Upper lobe of right lung (tissue), 1 donor: ENCODE measurements at regions not wholly inside any gene's neighbourhood (a gene's known extent, or its start where the extent isn't known, plus 50 kb on each side); places are given as distances from the start of the nearest gene placed in this dataset.

Experiments used
- ATAC-seq: fragments of 200-7000 bp; cut with Tn5 transposase; one replicate; pipeline ENCODE4 v1.9.1; 2020; ENCODE audit warnings: mild to moderate bottlenecking, moderate library complexity
- DNase-seq: peaks from one replicate; pipeline ENCODE4 v3.0.0-alpha.2; 2020
- H3K27ac ChIP-seq: fragments of 200-600 bp; one replicate; pipeline ENCODE4 v1.8.0; 2022
- H3K27me3 ChIP-seq: fragments of 200-600 bp; one replicate; pipeline ENCODE4 v1.8.0; 2022; ENCODE audit warnings: mild to moderate bottlenecking
- H3K36me3 ChIP-seq: fragments of 200-600 bp; one replicate; pipeline ENCODE4 v1.8.0; 2022
- H3K4me1 ChIP-seq: fragments of 200-600 bp; one replicate; pipeline ENCODE4 v1.8.0; 2022
- H3K4me3 ChIP-seq: fragments of 200-600 bp; one replicate; pipeline ENCODE4 v1.8.0; 2022; ENCODE audit warnings: mild to moderate bottlenecking
- H3K9me3 ChIP-seq: fragments of 200-600 bp; one replicate; pipeline ENCODE4 v1.8.0; 2022
- intact Hi-C: fragments of 100-400 bp; cut with DNase I; formaldehyde crosslinking; loops from one replicate; pipeline ENCODE4 v1.11.0; 2022
- TF ChIP-seq, protein P1 (sequence below): fragments of 200-600 bp; IDR thresholded peaks from one replicate; pipeline ENCODE4 v1.8.0; 2022; ENCODE audit warnings: antibody characterized with exemption
- donor health status: DM: no; HTN: yes; CAD: no; lungs with severe emphysema.

GRCh38 chr2:171249689-171250088, 89.0 kb upstream of the TLK1 start:
- TF ChIP-seq, protein P1, sequence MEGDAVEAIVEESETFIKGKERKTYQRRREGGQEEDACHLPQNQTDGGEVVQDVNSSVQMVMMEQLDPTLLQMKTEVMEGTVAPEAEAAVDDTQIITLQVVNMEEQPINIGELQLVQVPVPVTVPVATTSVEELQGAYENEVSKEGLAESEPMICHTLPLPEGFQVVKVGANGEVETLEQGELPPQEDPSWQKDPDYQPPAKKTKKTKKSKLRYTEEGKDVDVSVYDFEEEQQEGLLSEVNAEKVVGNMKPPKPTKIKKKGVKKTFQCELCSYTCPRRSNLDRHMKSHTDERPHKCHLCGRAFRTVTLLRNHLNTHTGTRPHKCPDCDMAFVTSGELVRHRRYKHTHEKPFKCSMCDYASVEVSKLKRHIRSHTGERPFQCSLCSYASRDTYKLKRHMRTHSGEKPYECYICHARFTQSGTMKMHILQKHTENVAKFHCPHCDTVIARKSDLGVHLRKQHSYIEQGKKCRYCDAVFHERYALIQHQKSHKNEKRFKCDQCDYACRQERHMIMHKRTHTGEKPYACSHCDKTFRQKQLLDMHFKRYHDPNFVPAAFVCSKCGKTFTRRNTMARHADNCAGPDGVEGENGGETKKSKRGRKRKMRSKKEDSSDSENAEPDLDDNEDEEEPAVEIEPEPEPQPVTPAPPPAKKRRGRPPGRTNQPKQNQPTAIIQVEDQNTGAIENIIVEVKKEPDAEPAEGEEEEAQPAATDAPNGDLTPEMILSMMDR: no peak
- H3K27ac ChIP-seq: no peak overlapping the region
- no peak overlapping the region for H3K4me3 ChIP-seq
- peaks cover 3% of the 10 kb centered on the region for H3K4me1 ChIP-seq
- ATAC-seq (no peak), DNase-seq (no peak)
- H3K9me3 ChIP-seq: peaks cover 6% of the 10 kb centered on the region
- H3K27me3 ChIP-seq: no peaks in the 10 kb centered on the region
- H3K36me3 ChIP-seq: no peaks in the 10 kb centered on the region
- intact Hi-C loops: no loop called here

DNA sequence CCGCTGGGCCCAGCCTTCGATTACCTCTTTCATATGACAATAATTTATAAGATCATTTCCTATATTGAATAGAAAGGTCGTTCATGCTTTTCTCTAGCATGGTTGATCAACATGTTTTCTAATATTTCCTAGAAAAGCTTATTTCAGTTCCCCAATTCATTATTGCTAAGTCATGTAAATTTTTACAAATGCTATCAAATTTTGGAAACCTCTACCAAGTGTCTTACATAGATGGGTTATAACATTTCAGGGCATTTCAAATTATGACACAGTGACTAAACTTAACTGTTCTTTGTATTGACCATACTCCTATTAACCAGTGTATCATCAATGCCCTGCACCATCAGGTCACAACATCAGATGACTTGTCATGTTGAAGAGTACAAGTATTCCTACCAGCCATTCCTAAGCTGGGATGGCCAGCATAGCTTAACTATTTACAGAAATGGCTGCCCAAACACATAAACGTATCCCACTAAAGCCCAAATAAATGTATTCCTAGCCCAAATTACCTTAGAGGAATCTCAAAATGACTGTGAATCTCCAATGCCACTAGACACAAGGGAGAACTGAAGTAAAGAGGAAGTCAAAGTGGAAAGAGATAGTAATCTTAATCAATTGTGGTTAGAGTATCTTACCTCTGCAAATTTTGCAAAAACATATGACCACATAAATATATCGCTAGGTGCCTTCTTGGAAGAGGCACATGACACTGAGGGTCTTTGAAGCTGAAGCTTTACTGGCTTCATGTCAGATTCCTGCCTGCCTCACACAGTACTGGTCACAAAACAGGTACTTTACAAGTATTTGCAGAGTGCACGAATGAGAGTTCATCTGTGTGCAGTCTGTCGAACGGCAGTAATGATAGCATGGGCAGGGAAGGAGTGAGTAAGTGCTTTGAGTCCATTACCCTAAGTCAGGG, 87.3 kb upstream of the TLK1 start:
- no peak for DNase-seq
- no peak overlapping the region for H3K27ac ChIP-seq
- H3K27me3 ChIP-seq: no peaks in the 10 kb centered on the region
- intact Hi-C loops: no loop called here
- peak; percentile 20 for ATAC-seq
- H3K36me3 ChIP-seq: no peaks in the 10 kb centered on the region
- H3K9me3 ChIP-seq: peaks cover 6% of the 10 kb centered on the region
- peaks cover 3% of the 10 kb centered on the region for H3K4me1 ChIP-seq
- no peak overlapping the region for H3K4me3 ChIP-seq
- TF ChIP-seq, protein P1: no peak

GRCh38 chr2:171244970-171245782, 84.5 kb upstream of the TLK1 start:
- intact Hi-C loops: no loop called here
- ATAC-seq: peak; percentile 41

GRCh38 chr2:171244466-171244969, 83.8 kb upstream of the TLK1 start:
- H3K4me3 ChIP-seq: no peak overlapping the region
- TF ChIP-seq, protein P1: no peak
- H3K4me1 ChIP-seq: peaks cover 3% of the 10 kb centered on the region
- DNase-seq (no peak), ATAC-seq (peak; percentile 70)
- H3K9me3 ChIP-seq: peaks cover 6% of the 10 kb centered on the region
- no peak overlapping the region for H3K27ac ChIP-seq
- H3K27me3 ChIP-seq: no peaks in the 10 kb centered on the region
- intact Hi-C loops: no loop called here
- H3K36me3 ChIP-seq: no peaks in the 10 kb centered on the region

More at GRCh38 chr2:171244970-171245782, 84.5 kb upstream of the TLK1 start:
- H3K36me3 ChIP-seq: no peaks in the 10 kb centered on the region
- H3K4me3 ChIP-seq: no peak overlapping the region
- no peak overlapping the region for H3K27ac ChIP-seq
- DNase-seq: no peak
- H3K4me1 ChIP-seq: peaks cover 3% of the 10 kb centered on the region
- peaks cover 6% of the 10 kb centered on the region for H3K9me3 ChIP-seq
- H3K27me3 ChIP-seq: no peaks in the 10 kb centered on the region
- TF ChIP-seq, protein P1: no peak

DNA sequence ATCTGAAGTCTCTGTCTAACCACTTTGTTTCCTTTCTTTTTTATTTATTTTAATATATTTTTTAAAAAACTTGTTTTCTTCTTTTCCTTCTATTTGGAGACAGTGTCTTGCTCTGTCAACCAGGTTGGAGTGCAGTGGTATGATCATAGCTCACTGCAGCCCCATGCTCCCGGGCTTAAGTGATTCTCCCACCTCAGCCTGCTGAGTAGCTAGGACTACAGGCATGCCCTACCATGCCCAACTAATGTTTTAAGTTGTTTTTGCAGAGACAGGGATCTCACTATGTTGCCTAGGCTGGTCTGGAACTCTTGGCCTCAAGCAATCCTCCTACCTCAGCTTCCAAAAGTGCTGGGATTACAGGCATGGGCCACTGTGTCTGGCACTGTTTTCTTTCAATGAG, 81.1 kb upstream of the TLK1 start:
- H3K36me3 ChIP-seq: no peaks in the 10 kb centered on the region
- peaks cover 6% of the 10 kb centered on the region for H3K9me3 ChIP-seq
- no peaks in the 10 kb centered on the region for H3K27me3 ChIP-seq
- no peak for ATAC-seq
- no peak for DNase-seq
- no peak overlapping the region for H3K4me3 ChIP-seq
- H3K4me1 ChIP-seq: no peaks in the 10 kb centered on the region
- intact Hi-C loops: no loop called here
- TF ChIP-seq, protein P1: no peak
- H3K27ac ChIP-seq: no peak overlapping the region
